Small intestine (tissue), 7 donors: ENCODE measurements at regions not wholly inside any gene's neighbourhood (a gene's known extent, or its start where the extent isn't known, plus 50 kb on each side); places are given as distances from the start of the nearest gene placed in this dataset.
"Not testable (repeated sequence)": the region's sequence is repeated elsewhere in the genome, so short reads cannot be mapped to it uniquely, and the experiment has no call there.

Source experiments
- DNase-seq, 2 donors: peaks; one replicate each; pipeline versions ENCODE4 v3.0.0 to v3.0.0-alpha.2; 2013
- FAIRE-seq: peaks from 2 replicates; lab custom pipeline; 2012; peaks lifted over from hg19 to GRCh38; lab: Jason Lieb, UNC
- H3K27ac ChIP-seq, 3 donors: one replicate each; pipeline ENCODE4 v1.5.1; 2013; ENCODE audit warnings: low read length in 2 of 3, mild to moderate bottlenecking in 2 of 3, control low read depth in 1 of 3, inconsistent platforms in 1 of 3, low read depth in 1 of 3, moderate library complexity in 1 of 3
- H3K27me3 ChIP-seq, 3 donors: one replicate each; pipeline ENCODE4 v1.6.1; 2013; ENCODE audit warnings: low read length in 3 of 3, inconsistent platforms in 1 of 3; ENCODE audit not compliant: control insufficient read depth in 3 of 3, insufficient read depth in 3 of 3
- H3K36me3 ChIP-seq, 3 donors: one replicate each; pipeline ENCODE4 v1.6.1; 2013; ENCODE audit warnings: low read length in 3 of 3, inconsistent platforms in 1 of 3, low read depth in 1 of 3, mild to moderate bottlenecking in 1 of 3, moderate library complexity in 1 of 3; ENCODE audit not compliant: control insufficient read depth in 3 of 3, insufficient read depth in 2 of 3
- H3K4me1 ChIP-seq, 3 donors: one replicate each; pipeline ENCODE4 v1.6.1; 2013; ENCODE audit warnings: low read length in 2 of 3, inconsistent platforms in 1 of 3, low read depth in 1 of 3, mild to moderate bottlenecking in 1 of 3, moderate library complexity in 1 of 3; ENCODE audit not compliant: control insufficient read depth in 3 of 3, insufficient read depth in 2 of 3
- H3K4me3 ChIP-seq, 3 donors: one replicate each; pipeline ENCODE4 v1.5.1; 2013; ENCODE audit warnings: low read length in 3 of 3, control low read depth in 1 of 3, inconsistent platforms in 1 of 3, low read depth in 1 of 3, mild to moderate bottlenecking in 1 of 3, moderate library complexity in 1 of 3
- H3K9me3 ChIP-seq, 2 donors: one replicate each; pipeline ENCODE4 v1.6.1; 2013; ENCODE audit warnings: low read depth in 1 of 2, low read length in 1 of 2; ENCODE audit not compliant: control insufficient read depth in 2 of 2, insufficient read depth in 1 of 2
- WGBS, 3 donors: extraction: QIAGEN DNeasy Blood & Tissue Kit; methylation state at CpG; one replicate each; pipeline ENCODE4 v1.1.7; 2013; 5-methylcytosine and 5-hydroxymethylcytosine counted together
- donor health status: healthy with polysubstance abuse.
- donor health status: control.
- donor health status: control.
- donor health status: Bipolar disorder and iron deficiency.
- donor health status: healthy.

DNA sequence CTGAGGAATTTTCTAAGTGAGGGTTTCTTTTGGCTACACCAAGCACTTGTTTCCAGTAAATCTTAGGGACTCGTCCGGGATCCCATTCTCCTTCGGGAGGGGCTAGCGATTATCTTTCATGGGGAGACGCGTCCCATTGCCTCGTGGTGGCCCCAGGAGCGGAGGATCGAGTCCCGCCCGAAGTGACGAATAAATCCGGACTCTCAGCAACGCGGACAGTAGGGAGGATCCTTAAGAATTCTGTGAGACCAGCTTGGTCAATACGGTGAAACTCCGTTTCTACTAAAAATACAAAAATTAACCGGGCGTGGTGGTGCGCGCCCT lies 69.1 kb upstream of the PRSS16 start:
- FAIRE-seq (no peak), DNase-seq (peak in 1 of 2 donors; percentile 70)
- WGBS, 3 donors = 2 to 5% (median 4%) methylated on average over 21 of the region's 21 CpGs
- Histone ChIP-seq H3K4me3 (peak overlapping the region in 2 of 3 donors; percentile 63 to 88), H3K4me1 (no peaks in the 10 kb centered on the region), H3K27me3 (no peaks in the 10 kb centered on the region), H3K9me3 (no peaks in the 10 kb centered on the region), H3K27ac (peak overlapping the region in 2 of 3 donors; percentile 82 to 87), H3K36me3 (no peaks in the 10 kb centered on the region)

DNA sequence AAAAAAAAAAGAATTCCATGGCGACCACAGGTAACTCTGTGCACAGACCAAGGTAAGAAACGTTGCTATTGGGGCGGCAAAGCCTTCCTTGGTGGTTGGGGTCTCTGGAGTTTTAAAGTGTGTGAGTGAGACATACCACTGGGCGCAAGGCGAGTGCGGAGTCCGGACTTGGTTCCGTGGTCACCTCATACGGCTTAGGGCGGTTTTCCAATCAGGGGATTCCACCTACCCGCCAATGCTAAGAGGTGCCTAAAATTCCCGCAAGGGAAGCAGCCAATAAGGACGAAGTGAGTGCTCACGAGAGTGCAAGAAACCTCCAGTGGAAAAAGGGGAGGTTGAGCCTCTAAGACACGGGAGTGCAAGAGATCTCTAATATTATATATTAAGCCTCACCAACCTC lies 68.6 kb upstream of the PRSS16 start:
- no peaks in the 10 kb centered on the region for H3K27me3 ChIP-seq
- no peaks in the 10 kb centered on the region for H3K4me1 ChIP-seq
- WGBS, 3 donors = 33 to 57% (median 49%) methylated on average over 15 of the region's 15 CpGs
- H3K27ac ChIP-seq = no peak overlapping the region
- FAIRE-seq (no peak), DNase-seq (peak; percentile 17 to 25)
- no peaks in the 10 kb centered on the region for H3K36me3 ChIP-seq
- H3K9me3 ChIP-seq = no peaks in the 10 kb centered on the region
- H3K4me3 ChIP-seq = peak overlapping the region in 2 of 3 donors; percentile 63 to 88

DNA sequence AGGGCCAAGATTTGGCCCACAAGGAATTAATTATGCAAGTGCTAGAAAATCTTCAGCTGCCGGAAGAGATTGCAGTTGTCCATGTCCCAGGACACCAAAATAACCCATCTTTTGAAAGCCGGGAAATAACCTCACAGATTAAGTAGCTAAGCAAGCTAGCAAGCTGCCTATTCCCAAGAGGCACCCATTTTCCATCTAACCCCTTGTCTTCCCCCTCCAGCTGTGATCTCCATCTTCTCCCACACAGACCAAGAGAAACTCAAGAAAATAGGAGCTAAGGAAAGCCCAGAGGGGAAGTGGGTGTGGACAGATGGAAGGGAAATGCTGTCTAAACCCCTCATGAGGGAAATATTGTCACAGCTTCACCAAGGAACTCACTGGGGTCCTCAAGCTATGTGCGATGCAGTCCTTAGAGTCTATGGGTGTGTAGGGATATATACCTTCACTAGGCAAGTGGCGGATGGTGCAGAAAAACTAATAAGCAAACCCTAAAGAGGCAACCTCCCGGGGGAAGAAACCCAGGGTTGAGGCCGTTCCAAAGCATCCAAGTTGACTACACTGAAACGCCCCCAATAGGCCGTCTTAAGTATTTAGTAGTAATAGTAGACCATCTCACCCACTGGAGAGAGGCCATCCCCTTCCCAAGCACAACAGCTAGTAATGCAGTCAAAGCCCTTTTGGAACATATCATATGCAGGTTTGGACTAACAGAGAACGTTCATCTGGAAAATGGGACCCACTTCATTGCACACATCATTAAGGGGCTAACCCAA lies 64.3 kb upstream of the PRSS16 start:
- Histone ChIP-seq H3K36me3 (no peaks in the 10 kb centered on the region), H3K27ac (no peak overlapping the region), H3K27me3 (no peaks in the 10 kb centered on the region), H3K4me1 (peaks cover 0 to 5% (median 0%) of the 10 kb centered on the region in 3 donors), H3K4me3 (no peak overlapping the region), H3K9me3 (no peaks in the 10 kb centered on the region)
- FAIRE-seq (no peak), DNase-seq (no peak)
- 83 to 91% (median 89%) methylated on average over 9 of the region's 9 CpGs for WGBS, 3 donors

DNA sequence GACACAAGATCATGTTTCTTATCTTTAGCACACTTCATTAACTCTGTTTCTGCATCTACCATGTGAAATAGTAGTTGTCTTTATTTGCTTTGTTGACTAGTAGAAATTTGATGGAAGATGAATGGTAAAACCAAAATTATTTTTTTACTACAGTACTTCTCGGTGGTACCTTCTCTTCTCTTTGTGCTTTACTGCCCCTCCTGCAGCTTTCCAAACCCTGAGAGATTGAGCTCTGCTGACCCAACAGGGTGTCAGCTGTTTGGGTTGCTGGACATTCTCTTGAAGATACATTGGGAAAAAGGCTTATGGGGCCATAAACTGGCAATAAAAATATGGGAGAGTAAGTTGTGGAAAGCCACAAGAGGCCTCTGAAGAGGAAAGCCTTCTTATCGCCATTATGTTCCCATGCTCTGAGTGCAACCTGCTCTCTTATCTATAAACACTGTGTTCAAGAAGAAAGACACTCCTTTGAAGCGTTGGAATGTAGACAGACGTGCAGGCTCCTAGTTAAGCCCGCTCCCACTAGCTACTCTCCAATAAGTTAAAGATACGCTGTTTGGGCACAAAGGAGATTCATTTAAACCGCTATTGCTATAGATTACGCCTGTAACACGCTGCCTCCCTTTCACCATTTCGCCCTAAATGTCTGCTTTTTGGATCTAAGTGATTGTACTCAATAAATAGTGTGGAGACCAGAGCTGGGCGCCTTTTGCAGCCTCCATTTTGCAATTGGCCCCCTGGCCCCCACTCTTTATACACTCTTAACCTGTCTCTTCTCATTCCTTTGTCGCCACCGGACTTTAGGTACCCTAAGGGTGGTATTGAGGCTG lies 60.1 kb upstream of the PRSS16 start:
- FAIRE-seq (no peak), DNase-seq (peak; percentile 56 to 75)
- 7 to 26% (median 20%) methylated on average over 13 of the region's 13 CpGs for WGBS, 3 donors
- Histone ChIP-seq H3K36me3 (no peaks in the 10 kb centered on the region), H3K4me1 (peaks cover 0 to 9% (median 0%) of the 10 kb centered on the region in 3 donors), H3K27ac (peak overlapping the region; percentile 74 to 92 (median 84)), H3K27me3 (no peaks in the 10 kb centered on the region), H3K4me3 (peak overlapping the region in 2 of 3 donors; percentile 71 to 83), H3K9me3 (no peaks in the 10 kb centered on the region)

DNA sequence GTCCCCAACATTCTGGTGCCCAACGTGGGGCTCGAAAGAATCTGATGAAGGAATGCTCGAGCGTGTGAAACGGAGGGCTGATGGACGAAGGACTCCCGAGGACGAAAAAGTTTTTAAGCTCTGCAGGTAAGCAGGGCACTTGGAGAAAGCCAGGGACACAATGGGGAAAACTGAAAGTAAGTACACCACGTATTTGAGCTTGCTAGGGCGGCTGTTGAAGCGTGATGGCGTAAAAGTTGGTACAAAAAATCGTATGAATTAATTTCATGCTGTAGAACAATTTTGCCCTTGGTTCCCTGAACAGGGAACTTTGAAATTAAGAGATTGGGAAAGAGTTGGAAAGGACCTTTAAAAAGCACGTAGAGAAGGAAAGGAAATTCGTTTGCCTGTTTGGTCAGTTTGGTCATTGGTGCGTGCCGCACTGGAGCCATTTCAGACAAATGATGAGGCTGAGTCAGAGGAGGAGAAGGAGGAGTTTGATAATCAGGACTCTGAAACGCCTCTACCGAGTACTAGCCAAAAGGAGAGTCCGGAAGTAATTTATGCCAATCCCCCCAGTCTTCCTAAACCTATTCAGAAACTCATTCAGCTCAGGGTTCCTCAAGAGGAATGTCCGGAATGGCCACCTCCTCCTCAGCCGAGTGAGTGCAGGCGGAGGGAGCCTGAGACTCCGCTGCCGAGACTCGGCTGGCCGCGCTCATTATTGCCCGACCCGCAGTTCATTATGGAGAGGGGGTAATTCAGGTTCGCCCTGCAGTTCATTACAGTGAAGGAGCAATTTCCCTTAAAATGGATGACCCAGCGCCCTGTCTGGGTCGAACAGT lies 59.2 kb upstream of the PRSS16 start:
- Histone ChIP-seq H3K9me3 (no peaks in the 10 kb centered on the region), H3K4me1 (peaks cover 0 to 9% (median 0%) of the 10 kb centered on the region in 3 donors), H3K27ac (peak overlapping the region; percentile 74 to 92 (median 84)), H3K27me3 (no peaks in the 10 kb centered on the region), H3K36me3 (no peaks in the 10 kb centered on the region), H3K4me3 (peak overlapping the region; percentile 48 to 83 (median 71))
- DNase-seq (peak; percentile 81 to 85), FAIRE-seq (no peak)
- WGBS, 3 donors = 0 to 1% (median 0%) methylated on average over 33 of the region's 33 CpGs

DNA sequence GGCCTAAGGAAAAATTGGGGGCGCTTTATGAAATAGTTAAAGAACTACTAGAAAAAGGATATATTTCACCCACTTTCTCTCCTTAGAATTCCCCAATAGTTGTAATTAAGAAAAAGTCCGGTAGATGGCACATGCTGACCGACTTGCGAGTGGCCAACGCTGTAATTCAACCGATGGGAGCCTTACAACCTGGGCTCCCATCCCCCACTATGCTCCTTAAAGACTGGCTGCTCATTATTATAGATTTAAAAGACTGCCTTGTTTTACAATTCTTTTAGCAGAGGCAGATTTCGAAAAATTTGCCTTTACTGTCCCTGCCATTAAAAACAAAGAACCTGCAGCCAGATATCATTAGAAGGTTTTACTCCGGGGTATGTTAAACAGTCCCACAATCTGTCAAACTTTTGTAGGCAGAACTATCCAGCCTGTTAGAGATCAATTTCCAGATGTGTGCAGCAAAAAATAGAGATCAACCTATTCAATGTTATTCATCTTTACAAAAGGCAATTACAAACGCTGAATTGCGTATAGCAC lies 58.5 kb upstream of the PRSS16 start:
- DNase-seq = peak; percentile 91 to 92
- WGBS, 3 donors = 17 to 19% (median 18%) methylated on average over 10 of the region's 10 CpGs
- no peaks in the 10 kb centered on the region for H3K9me3 ChIP-seq
- FAIRE-seq = no peak
- no peaks in the 10 kb centered on the region for H3K36me3 ChIP-seq
- no peaks in the 10 kb centered on the region for H3K27me3 ChIP-seq
- peak overlapping the region; percentile 48 to 83 (median 71) for H3K4me3 ChIP-seq
- peak overlapping the region; percentile 74 to 92 (median 84) for H3K27ac ChIP-seq
- H3K4me1 ChIP-seq = peaks cover 0 to 9% (median 0%) of the 10 kb centered on the region in 3 donors

DNA sequence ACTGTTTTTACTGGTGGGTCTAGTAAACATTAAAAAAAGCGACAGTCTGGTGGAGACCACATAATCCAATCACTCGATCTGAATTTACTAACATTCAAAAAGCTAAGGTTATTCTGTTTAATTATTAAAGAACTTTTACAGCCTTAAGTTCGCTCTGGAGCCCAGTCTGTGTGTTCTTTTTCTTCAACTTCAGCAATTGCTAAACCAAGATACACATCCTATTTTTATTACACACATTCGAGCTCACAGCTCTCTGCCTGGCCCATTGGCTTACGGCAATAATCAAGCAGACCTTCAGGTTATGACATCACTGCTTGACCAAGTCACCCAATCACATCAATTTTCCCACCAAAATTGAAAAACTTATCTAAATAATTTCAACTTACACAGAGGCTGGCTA lies 57.4 kb upstream of the PRSS16 start:
- FAIRE-seq = no peak
- H3K27ac ChIP-seq = no peak overlapping the region
- peak in 1 of 2 donors; percentile 52 for DNase-seq
- 31 to 62% (median 35%) methylated on average over 5 of the region's 5 CpGs for WGBS, 3 donors
- no peaks in the 10 kb centered on the region for H3K27me3 ChIP-seq
- no peaks in the 10 kb centered on the region for H3K9me3 ChIP-seq
- peaks cover 0 to 9% (median 0%) of the 10 kb centered on the region in 3 donors for H3K4me1 ChIP-seq
- no peaks in the 10 kb centered on the region for H3K36me3 ChIP-seq
- H3K4me3 ChIP-seq = no peak overlapping the region

DNA sequence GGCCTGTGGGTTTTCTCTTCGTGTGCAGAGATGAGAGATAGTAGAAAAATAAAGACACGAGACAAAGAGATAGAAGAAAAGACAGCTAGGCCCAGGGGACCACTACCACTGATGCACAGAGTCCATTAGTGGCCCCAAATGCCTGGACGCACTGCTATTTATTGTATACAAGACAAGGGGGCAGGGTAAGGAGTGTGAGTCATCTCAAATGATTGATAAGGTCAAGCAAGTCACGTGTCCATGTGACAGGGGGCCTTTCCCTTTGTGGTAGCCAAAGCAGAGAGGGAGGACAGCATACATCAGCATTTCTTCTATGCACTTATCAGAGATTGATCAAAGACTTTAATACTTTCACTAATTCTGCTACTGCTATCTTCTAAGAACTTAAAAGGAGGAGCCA lies 53.0 kb upstream of the PRSS16 start:
- not testable (repeated sequence) for FAIRE-seq, H3K9me3 ChIP-seq, H3K27ac ChIP-seq, H3K27me3 ChIP-seq, H3K4me1 ChIP-seq, DNase-seq, H3K36me3 ChIP-seq, H3K4me3 ChIP-seq
- 67 to 88% (median 74%) methylated on average over 4 of the region's 4 CpGs for WGBS, 3 donors
